Epithelial cell of esophagus (primary cell): ENCODE measurements at regions not wholly inside any gene's neighbourhood (a gene's known extent, or its start where the extent isn't known, plus 50 kb on each side); places are given as distances from the start of the nearest gene placed in this dataset.
"Not testable (repeated sequence)": the region's sequence is repeated elsewhere in the genome, so short reads cannot be mapped to it uniquely, and the experiment has no call there.

Experiments
- DNase-seq: peaks from one replicate; pipeline ENCODE4 v3.0.0; 2010; ENCODE audit warnings: low read depth
- H3K4me3 ChIP-seq: 2 replicates; pipeline ENCODE4 v1.5.1; 2011; ENCODE audit warnings: mild to moderate bottlenecking, low read length, control low read depth
- TF ChIP-seq, protein P1 (sequence below): IDR thresholded peaks from 2 replicates; pipeline ENCODE4 v1.5.1; 2011; ENCODE audit warnings: low read depth, mild to moderate bottlenecking, low read length, control low read depth, inconsistent platforms; ENCODE audit not compliant: insufficient read depth; ENCODE audit errors: missing control alignments

GRCh38 chr12:83574142-83574541, 887.4 kb downstream of the TMTC2 start:
- DNase-seq = peak; percentile 7
- H3K4me3 ChIP-seq = no peak overlapping the region
- TF ChIP-seq, protein P1, sequence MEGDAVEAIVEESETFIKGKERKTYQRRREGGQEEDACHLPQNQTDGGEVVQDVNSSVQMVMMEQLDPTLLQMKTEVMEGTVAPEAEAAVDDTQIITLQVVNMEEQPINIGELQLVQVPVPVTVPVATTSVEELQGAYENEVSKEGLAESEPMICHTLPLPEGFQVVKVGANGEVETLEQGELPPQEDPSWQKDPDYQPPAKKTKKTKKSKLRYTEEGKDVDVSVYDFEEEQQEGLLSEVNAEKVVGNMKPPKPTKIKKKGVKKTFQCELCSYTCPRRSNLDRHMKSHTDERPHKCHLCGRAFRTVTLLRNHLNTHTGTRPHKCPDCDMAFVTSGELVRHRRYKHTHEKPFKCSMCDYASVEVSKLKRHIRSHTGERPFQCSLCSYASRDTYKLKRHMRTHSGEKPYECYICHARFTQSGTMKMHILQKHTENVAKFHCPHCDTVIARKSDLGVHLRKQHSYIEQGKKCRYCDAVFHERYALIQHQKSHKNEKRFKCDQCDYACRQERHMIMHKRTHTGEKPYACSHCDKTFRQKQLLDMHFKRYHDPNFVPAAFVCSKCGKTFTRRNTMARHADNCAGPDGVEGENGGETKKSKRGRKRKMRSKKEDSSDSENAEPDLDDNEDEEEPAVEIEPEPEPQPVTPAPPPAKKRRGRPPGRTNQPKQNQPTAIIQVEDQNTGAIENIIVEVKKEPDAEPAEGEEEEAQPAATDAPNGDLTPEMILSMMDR = no peak

GRCh38 chr12:83573671-83574070, 887.0 kb downstream of the TMTC2 start:
- DNase-seq = peak; percentile 94
- TF ChIP-seq, protein P1 = no peak
- no peak overlapping the region for H3K4me3 ChIP-seq

GRCh38 chr12:83559650-83560049, 872.9 kb downstream of the TMTC2 start:
- DNase-seq = no peak
- TF ChIP-seq, protein P1 = no peak
- H3K4me3 ChIP-seq = no peak overlapping the region

DNA sequence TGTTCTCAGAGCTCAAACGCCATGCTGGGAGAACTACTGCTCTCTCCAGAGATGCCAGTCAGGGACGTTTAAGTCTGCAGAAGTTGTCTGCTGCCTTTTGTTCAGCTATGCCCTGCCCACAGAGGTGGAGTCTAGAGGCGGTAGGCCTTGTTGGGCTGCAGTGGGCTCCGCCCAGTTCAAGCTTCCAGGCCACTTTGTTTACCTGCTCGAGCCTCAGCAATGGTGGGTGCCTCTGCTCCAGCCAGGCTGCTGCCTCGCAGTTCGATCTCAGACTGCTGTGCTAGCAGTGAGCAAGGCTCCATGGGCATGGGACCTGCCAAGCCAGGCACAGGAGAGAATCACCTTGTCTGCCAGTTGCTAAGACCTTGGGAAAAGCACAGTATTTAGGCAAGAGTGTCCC, 869.3 kb downstream of the TMTC2 start:
- DNase-seq, H3K4me3 ChIP-seq: not testable (repeated sequence)

DNA sequence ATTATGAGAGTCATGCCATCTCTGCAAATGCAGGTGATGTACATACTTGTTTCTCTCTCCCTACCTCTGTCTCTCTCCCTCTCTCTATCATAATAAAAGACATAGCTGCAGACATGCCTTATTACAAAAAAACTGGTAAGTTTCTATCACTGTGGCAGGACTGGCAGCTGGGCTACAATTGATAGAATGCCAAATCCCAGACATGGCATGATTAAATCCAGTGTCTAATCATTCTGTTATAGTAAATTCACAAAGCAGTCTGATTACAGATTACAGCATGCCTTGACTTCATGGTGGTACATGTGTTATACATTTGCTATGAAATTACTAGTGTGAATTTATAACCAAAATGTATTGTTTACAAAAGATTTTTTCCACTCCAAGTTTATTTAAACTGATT, 854.7 kb downstream of the TMTC2 start:
- TF ChIP-seq, protein P1 = no peak
- DNase-seq = no peak
- H3K4me3 ChIP-seq = no peak overlapping the region

GRCh38 chr12:83538361-83538965, 851.8 kb downstream of the TMTC2 start:
- no peak overlapping the region for H3K4me3 ChIP-seq
- TF ChIP-seq, protein P1 = no peak
- no peak for DNase-seq

GRCh38 chr12:83537428-83538053, 850.8 kb downstream of the TMTC2 start:
- TF ChIP-seq, protein P1 = no peak
- no peak overlapping the region for H3K4me3 ChIP-seq
- DNase-seq = no peak
